ENCODE measurements at regions not wholly inside any gene's neighbourhood (a gene's known extent, or its start where the extent isn't known, plus 50 kb on each side); places are given as distances from the start of the nearest gene placed in this dataset.

DNA sequence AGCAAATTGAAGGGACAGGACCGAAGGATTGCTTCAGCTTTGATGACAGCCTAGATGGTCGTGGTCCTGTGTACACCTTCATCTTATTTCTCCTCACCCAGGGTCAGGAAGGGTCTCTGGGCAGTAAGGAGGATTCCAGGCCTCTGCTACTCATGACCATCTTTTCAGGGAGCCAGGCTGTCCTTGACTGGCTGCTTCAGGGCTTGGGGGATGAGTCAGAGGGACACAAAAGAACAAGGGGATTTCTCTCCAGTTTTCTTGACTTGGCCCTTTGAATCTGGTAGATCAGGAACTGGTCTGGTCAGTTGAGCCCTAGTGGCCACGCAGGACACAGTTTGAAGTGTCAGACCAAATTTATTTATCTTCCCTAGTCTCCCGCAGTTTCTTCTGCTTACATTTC, 402.1 kb upstream of the CHD6 start:
- no peak for DNase-seq (ENCODE audit: low spot score)
- no peak for ATAC-seq

DNA sequence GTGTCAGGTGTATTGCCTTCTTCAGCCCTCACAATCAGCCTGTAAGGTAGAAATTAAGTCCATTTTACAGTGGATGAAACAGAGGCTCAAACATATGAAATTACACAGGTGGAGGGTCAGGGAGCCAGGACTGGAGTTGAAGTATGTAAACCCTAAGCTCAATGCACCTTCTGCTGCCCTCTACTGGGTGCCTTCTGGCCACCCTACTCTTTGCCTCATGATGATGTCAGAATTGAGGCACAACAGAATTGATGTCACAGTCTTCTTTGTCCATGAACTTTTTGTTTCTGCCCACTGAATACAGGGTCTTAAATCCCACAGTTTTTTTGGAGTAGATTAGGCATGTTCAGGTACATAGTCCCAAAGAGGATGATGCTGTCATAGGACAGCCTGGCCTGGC, 400.8 kb upstream of the CHD6 start:
- DNase-seq (ENCODE audit: low spot score) (no peak), ATAC-seq (peak; percentile 49)

DNA sequence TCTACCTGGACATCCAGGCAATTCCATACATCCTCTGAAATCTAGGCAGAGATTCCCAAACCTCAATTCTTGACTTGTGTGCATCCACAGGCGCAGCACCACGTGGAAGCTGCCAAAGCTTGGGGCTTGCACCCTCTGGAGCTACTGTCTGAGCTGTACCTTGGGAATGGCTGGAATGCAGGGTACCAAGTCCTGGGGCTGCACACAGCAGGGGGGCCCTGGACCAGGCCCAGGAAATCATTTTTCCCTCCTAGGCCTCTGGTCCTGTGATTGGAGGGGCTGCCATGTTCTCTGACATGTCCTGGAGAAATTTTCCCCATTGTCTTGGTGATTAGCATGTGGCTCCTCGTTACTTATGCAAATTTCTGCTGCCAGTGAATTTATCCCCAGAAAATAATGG, 391.9 kb upstream of the CHD6 start:
- ATAC-seq, result no peak
- no peak for DNase-seq (ENCODE audit: low spot score)

DNA sequence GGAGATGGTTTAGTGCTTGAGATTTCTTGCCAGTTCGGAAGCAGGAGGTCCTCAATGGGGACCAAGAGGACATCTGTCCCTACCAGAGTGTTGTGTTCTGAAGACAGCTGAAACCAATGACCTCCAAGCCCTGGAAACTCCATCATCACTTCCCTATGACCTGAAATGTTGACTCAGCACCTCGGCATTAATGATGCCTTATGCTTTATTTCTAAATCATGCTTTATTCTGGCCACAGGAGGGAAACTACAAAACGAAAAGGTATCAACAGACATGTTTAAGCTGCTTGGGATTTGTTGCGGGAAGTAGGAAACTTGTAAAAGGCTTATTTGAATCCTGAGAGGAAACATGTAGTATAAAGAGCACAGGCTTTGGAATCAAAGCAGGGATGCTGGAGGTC, 389.1 kb upstream of the CHD6 start:
- no peak for DNase-seq (ENCODE audit: low spot score)

DNA sequence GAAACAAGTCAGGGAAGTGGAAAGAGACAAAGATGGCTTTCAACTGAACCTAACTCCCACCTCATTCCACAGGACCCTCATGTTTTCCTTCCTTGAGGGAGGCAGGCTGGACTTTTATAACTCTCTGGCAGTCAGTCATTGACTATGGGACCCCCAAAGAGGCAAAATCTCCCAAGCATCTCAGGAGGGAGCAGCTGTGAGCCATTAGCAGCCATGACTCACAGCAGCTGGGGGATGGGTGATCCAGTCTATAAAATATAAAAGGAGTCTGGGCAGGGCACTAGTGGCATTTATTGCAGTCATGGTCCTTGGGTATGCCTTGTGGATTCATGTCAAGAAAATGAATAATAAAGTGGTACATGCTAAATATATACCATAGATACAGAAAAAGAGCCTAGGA, 387.0 kb upstream of the CHD6 start:
- no peak for DNase-seq (ENCODE audit: low spot score)
- no peak for ATAC-seq

More for the DNA sequence above, 389.1 kb upstream of the CHD6 start:
- no peak for ATAC-seq

DNA sequence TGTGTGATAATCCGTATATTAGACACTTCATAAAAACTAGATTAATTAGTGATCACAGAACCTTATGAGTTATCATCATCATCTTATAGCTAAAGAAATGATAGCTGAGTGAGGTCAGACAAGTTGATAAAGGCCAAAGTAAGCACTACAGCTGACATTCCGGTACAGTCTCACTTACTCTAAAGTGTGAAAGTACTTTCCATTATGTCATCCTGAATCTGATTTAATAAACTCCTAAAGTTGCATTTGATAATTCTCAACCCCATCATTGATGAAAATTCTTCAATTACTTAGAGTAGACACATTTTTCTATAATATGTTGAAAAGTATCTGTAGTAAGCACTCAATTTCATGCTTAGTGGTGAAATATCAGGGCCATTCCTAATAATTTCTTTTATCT, 385.2 kb upstream of the CHD6 start:
- no peak for DNase-seq (ENCODE audit: low spot score)
- no peak for ATAC-seq

DNA sequence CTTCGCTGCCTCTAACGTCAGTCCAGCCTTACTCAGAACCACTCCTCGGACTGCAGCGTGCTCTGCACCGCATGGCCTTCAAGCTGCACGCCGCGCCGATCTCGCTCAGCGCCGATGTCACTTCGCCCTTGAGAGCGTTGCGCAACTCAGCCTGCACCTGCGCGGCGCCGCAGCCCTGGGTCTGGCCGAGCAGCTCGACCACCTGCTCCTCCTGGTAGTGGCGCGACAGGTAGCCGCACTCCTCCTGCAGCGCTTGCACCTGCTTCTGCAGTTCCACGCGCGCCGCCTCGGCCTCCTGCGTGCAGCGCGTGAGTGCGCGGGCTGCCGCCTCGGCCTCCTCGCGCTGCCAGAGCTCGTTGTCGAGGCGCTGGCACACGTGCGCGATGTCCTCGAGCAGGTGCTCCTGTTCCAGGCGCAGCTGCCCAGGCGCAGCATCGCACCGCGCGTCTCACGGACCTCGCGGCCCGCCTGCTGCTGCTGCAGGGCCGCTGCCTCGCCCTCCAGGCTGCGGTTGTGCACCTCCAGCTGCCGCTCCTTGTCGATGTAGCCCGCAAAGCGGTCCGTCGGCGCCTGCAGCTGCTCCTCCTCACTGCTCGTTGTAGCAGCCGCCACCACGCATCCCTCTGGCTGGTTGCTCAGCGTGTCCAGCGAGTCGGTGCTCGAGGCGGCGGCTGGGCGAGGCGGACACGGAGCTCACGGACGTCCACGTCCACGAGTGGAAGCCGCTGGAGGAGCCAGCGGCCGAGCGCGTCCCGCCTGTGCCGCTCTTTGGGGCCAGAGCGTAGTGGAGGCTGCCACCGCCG, 380.6 kb upstream of the CHD6 start:
- DNase-seq (ENCODE audit: low spot score) (no peak), ATAC-seq (no peak)

DNA sequence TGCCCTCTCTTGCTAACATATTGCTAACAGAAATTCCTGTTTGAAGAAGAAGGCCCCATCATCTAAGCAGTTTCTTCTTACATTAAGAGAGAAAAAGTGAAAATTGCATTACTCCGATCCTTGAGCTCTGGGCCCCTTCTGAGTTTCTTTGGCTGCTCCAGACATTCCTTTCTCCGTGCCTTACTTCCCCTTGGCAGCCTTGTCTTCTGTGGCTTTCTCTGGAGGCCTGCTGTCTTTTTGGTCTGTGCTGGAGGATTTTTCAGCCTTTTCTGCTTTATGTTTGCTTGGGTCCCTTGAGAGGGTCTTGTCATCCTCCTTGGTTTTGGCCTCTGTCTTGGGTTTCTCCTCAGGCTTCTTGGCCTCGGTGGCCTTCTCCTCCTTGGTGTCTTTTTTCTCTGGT, 378.8 kb upstream of the CHD6 start:
- ATAC-seq, result no peak

DNA sequence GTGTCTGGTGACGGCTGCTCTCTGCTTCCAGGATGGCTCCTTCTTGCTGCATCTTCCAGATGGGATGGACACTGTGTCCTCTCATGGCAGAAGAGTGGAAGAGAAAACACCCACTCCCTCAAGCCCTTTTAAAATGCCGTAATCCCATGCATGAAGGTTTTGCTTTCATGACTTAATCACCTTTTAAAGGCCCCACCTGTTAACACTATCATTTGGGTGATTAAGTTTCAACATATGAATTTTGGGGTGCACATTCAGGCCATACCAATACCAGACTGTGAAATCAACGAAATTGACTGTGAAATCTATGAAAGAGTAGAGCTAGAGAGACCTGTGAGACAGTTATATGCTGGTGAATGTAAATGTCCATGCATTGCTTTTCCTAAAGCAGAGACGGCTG, 374.3 kb upstream of the CHD6 start:
- DNase-seq (ENCODE audit: low spot score), result no peak
- ATAC-seq, result no peak

More for the DNA sequence above, 378.8 kb upstream of the CHD6 start:
- no peak for DNase-seq (ENCODE audit: low spot score)

DNA sequence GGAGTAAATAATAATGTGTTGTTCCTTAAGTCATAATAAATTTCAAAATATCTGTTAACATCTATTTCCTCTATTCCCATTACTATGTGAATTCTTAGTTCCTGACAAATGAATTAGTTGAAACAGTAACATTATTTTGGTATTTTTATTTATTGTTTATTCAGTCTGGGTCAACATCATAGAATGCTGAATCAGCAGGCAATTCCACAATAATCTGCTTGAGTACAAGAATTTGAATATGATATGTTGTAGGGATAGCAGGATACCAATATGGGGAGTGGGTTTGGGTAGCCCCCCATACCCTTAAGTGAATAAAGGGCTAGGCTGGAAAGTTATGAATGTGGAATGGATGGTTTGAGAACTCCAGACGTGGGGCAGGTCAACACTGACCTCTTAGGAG, 373.2 kb upstream of the CHD6 start:
- DNase-seq (ENCODE audit: low spot score), result no peak
- no peak for ATAC-seq

DNA sequence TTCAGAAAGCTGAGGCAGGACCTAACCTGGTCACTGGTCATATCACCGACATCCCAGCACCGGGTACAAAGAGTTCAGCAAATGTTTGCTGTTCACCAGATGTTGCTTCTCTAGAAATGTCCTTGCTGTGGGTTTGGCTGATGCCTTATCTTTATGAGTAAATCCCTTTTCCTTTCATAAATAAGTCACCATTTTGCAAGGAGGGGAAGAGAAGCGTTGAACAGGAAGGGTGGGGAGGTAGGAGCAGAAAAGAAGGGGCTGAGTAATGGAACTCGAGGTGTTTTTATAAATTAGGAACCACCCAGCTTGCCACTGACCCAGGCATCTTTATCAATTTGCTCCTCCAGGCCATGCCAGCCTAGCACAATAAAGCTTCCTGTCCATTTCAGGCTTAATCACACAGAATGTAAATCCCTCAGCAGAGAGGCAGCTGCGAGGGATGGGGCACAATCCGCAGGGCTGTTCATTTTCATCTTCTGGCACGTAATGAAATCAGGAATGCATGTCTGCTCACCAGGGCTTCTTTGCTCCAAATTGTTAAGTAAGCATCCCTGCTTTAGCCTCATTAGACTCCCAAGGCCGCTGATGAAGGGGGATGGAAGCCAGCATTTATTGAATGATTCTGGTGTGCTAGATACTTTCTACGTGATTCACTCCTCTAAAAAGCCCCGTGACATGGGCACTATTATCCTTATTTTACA, 371.9 kb upstream of the CHD6 start:
- DNase-seq (ENCODE audit: low spot score) (no peak), ATAC-seq (no peak)

DNA sequence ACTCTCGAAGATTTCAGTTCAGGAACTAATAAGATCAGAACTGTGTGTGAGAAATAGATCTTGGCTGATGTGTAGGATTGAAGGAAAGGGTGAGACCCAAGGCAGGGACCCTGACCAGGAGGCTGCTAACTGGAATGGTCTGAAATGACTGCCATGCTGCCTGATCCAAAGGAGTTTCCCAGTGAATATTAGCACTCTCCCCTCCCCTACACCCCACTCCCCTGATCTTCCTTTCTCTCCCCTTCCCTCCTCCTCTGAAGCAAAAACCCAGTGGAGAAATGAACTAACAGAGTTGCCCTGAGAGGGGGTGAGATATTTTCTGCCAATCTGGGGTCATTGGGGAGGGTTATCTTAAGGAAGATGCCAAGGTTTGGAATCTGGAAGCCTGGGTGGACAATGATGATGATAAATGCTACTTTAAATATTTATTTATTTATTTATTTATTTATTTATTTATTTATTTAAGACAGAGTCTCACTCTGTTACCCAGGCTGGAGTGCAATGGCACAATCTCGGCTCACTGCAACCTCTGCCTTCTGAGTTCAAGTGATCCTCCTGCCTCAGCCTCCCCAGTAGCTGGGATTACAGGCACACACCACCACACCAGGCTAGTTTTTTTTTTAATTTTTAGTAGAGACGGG, 371.0 kb upstream of the CHD6 start:
- DNase-seq (ENCODE audit: low spot score) (no peak), ATAC-seq (no peak)

DNA sequence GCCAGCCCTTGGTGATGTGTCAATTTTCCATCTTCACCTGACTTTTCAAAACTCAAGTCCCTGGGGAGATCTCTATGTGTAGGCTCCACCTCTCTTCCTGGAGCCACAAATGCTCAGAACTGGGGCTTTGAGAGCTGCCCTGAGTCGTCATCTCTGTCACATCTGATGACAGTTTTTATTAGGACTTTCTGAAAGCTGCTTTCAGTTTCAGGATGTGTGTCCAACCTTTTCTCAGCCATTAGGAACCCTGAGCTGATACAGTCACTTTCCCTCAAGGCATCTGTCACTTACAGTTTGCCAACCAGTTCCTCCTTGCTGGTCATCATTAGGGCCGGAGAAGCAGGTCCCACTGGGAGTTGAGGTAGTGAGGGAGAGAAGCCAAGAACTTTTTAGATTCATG, 365.9 kb upstream of the CHD6 start:
- ATAC-seq, result no peak
- no peak for DNase-seq (ENCODE audit: low spot score)

DNA sequence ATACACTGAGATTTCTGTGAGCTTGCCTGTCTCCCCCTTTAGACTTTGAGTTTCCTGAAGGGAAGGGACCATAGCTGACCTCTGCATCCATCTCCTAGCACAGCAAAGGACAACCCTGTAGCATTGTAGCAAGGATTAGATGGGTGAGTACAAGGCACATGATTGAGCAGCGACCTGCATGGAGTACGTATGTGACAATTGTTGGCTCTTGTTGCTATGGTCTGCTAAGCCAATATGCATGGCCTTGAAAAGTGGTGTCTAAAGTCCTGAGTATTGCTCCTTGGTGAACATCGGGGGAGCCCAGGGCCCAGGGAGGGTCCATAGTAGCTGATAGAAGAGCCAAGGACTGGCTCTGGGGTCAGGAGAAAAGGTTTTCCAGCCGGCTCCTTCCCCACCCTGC, 365.0 kb upstream of the CHD6 start:
- DNase-seq (ENCODE audit: low spot score) (no peak), ATAC-seq (no peak)

DNA sequence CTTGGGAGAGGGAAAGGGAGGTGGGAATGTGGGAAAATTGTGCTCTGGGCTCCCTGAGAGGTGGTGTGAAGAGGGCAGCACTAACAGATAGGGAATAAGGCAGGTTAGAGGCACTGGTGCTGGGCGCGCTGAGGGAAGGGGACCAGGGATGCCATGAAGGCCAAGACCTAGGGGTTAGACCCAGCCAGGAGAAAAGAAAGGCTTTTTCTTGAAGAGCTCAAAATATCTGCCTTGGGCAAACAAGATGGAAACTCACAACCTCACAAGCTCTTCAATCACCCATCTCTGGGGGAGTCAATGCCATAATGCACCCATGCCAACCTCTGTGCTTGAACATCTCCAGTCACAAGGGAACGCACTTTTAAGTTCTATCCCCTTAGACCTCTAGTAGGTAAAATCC, 363.6 kb upstream of the CHD6 start:
- ATAC-seq, result no peak
- no peak for DNase-seq (ENCODE audit: low spot score)

DNA sequence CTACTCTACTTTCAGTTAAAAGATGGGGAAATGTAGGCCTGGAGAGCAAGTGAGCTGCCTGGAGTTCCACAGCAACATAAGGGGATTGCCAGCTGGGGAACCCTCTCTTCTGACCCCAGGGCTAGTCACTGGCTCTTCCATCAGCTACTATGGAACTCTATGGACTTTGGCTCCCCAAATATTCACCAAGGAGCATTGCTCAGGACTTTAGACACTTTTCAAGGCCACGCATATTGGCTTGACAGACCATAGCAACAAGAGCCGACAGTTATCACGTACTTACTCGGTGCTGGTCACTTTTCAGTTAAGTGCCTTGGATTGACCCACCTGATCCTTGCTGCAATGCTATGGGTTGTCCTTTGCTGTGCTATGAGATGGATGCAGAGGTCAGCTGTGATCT, 360.7 kb upstream of the CHD6 start:
- ATAC-seq (no peak), DNase-seq (ENCODE audit: low spot score) (no peak)

DNA sequence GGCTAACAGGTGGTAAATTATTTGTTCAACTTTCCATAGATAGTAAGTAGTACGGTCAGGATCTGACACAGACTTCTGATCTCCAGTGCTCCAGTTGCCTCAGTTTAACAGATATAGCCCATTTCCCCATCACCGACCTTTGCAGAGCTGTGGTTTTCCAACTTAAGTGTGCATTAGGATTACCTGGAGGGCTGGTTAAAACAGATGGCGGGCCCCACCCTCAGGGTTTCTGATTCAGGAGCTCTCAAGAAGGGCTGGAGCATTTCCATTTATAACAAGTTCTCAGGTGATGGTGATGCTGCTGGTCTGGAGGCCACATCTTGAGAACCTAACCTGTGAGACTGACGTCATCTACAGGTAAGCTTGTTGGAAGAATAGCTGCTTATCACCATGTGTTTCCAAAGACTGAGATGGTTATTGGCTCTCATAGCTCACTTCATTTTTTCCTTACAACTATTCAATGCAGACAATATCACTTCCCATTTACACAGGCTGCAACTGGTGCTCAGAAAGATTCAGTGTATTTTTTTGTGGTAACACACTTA, 360.1 kb upstream of the CHD6 start:
- ATAC-seq (no peak), DNase-seq (ENCODE audit: low spot score) (no peak)

DNA sequence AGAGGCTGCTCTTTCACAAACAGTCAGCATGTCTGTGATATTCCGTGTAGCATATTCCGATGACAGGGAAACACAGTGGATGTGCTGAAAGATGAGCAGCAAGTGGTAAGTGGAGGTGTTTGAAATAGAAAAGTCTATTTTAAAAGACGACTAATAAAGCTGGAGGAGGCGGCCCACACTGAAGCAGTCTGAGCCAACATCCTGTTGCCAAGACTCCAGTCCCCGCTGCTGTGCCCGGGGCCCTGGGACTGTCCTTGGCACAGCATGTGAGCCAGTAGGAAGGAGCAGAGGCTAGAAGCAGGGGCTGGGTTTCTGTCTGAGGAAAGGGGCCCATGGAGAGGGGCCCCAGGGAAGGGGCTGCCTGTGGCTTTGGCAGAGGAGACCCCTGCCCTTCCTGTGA, 351.5 kb upstream of the CHD6 start:
- ATAC-seq (no peak), DNase-seq (ENCODE audit: low spot score) (no peak)

DNA sequence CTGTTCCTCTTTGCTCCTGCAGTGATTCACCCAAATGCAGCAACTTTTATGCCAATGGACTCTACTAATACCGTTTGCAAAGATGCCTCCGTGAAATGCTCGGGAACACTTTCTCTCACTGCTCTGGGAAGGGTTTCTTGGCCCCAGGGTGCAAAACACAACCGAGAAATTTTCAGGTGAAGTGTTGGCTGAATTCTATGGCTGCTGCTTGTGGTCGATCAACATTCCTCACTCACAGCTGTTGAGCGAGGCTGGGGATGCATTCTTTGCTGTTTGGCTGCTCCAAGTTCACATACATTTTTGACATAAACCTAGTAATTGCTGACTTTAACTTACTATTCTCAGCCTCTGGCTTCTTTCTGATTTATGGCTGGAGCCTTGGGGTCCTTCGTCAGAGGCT, 342.0 kb upstream of the CHD6 start:
- no peak for DNase-seq (ENCODE audit: low spot score)
- no peak for ATAC-seq

DNA sequence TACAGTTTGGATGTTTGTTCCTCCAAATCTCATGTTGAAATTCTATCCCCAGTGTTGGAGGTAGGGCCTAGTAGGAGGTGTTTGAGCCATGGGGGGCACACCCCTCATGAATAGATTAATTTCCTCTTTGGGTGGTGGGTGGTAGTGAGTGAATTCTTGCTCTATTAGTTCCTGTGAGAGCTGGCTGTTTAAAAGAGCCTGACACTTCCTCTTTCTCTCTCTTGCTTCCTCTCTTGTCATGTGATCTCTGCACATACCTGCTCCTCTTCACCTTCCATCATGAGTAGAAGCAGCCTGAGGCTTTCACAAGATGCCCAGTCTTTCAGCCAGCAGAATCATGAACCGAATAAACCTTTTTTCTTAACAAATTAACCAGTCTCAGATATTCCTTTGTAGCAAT, 340.2 kb upstream of the CHD6 start:
- DNase-seq (ENCODE audit: low spot score) (no peak), ATAC-seq (no peak)

DNA sequence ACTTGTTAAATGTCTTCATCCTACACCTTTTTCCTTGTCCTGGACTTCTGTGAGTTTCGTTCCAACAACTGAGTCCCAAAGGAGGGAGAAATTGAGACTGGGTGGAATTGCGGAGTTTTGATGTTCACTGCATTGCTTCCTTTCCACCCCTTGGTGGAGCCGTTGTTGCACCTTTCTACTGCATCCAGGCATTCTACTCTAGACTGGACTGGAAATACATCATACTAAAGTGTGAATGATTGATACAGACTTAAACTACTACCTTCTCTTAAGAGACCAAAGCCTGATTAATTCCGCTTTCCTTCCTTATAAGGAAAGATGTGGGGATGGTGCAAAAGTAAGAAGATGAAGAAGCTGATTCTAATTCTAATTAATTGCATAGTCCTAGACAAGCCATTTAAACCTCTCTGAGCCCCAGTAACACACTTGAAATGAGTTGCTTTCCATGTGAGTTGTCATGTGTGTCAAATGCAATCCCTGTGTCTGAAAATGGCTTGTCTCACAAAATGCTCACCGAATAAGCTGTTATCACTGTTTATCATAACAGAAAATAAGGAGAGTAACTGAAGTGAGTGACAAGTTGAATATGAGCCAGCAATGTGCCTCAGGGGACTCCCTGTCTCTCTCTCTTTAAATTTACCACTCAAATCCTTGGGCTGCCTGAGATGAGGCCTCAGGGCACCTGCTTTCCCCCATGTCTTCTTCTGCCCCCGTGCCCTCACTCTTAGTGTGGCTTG, 338.3 kb upstream of the CHD6 start:
- ATAC-seq, result peak; percentile 89

More for the DNA sequence above, 338.3 kb upstream of the CHD6 start:
- DNase-seq (ENCODE audit: low spot score), result no peak
